HG03439 (cell line): ENCODE measurements at regions not wholly inside any gene's neighbourhood (a gene's known extent, or its start where the extent isn't known, plus 50 kb on each side); places are given as distances from the start of the nearest gene placed in this dataset.
"Not testable (repeated sequence)": the region's sequence is repeated elsewhere in the genome, so short reads cannot be mapped to it uniquely, and the experiment has no call there.

ENCODE experiments used
- ATAC-seq: cut with Tn5 transposase; IDR thresholded peaks from one replicate; pipeline ENCODE4 v1.9.1; 2021; ENCODE audit warnings: mild to moderate bottlenecking, moderate library complexity; ENCODE audit not compliant: unreplicated experiment

- no peak for ATAC-seq
Observed at GRCh38 chr7:155395176-155395797, 62.6 kb upstream of the EN2 start.

GRCh38 chr7:155396661-155397060 is 61.3 kb upstream of the EN2 start:
- no peak for ATAC-seq

- ATAC-seq: not testable (repeated sequence)
Observed at GRCh38 chr7:155397758-155398714, 59.9 kb upstream of the EN2 start.

- ATAC-seq: no peak
Observed at GRCh38 chr7:155398944-155399343, 59.0 kb upstream of the EN2 start.

GRCh38 chr7:155399577-155399976 is 58.4 kb upstream of the EN2 start:
- ATAC-seq: no peak

- ATAC-seq: no peak
Observed at GRCh38 chr7:155401231-155401630, 56.7 kb upstream of the EN2 start.

- ATAC-seq: no peak
Observed at GRCh38 chr7:155401884-155402283, 56.0 kb upstream of the EN2 start.

- ATAC-seq: no peak
Observed at GRCh38 chr7:155402941-155403340, 55.0 kb upstream of the EN2 start.

GRCh38 chr7:155404976-155405375 is 53.0 kb upstream of the EN2 start:
- ATAC-seq: no peak

GRCh38 chr7:155405399-155406318 is 52.3 kb upstream of the EN2 start:
- ATAC-seq: no peak

- no peak for ATAC-seq
Observed at GRCh38 chr7:155407799-155408198, 50.1 kb upstream of the EN2 start.
